ENCODE measurements at regions not wholly inside any gene's neighbourhood (a gene's known extent, or its start where the extent isn't known, plus 50 kb on each side); places are given as distances from the start of the nearest gene placed in this dataset.

DNA sequence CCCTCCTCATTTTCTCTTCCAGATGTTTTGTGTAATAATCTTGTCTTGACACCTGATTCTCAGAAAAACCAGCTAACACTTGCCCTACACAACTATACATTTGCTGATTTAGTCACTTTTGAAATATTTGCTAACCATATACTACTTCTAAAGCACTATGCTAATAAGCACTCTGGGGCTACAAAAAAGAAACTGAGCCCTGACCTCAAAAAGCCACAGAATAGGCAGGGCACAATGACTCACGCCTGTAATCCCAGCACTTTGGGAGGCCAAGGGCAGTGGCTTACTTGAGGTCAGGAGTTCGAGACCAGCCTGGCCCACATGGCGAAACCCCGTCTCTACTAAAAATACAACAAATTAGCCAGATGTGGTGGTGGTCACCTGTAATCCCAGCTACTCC is 266.0 kb downstream of the RAD51AP2 start:
- Histone ChIP-seq H3K27me3 (ENCODE audit: control insufficient read depth in 2 of 2, insufficient read depth in 2 of 2, low read length in 2 of 2) (no peaks in the 10 kb centered on the region), H3K27ac (ENCODE audit: low read depth, low read length) (no peak overlapping the region), H3K9me3 (ENCODE audit: control insufficient read depth in 2 of 3, low read length in 3 of 3) (no peaks in the 10 kb centered on the region), H3K36me3 (ENCODE audit: control insufficient read depth in 2 of 3, insufficient read depth in 3 of 3, low read length in 3 of 3) (no peaks in the 10 kb centered on the region), H3K4me1 (ENCODE audit: control insufficient read depth in 2 of 2, insufficient read depth in 2 of 2, low read length in 2 of 2) (no peaks in the 10 kb centered on the region), H3K4me3 (ENCODE audit: low read length) (no peak overlapping the region)
- Mint-ChIP-seq H3K4me3 (no peak overlapping the region), H3K27ac (no peak overlapping the region), H3K4me1 (no peaks in the 10 kb centered on the region), H3K27me3 (no peaks in the 10 kb centered on the region), H3K36me3 (peaks cover 0 to 3% (median 0%) of the 10 kb centered on the region in 5 donors), H3K9me3 (peaks cover 0 to 17% (median 2%) of the 10 kb centered on the region in 11 donors)
- CTCF ChIA-PET: no interaction called here
- ATAC-seq (no peak), DNase-seq (no peak)
- intact Hi-C loops (cut with micrococcal nuclease): no loop called here
- POLR2A ChIA-PET: no interaction called here

DNA sequence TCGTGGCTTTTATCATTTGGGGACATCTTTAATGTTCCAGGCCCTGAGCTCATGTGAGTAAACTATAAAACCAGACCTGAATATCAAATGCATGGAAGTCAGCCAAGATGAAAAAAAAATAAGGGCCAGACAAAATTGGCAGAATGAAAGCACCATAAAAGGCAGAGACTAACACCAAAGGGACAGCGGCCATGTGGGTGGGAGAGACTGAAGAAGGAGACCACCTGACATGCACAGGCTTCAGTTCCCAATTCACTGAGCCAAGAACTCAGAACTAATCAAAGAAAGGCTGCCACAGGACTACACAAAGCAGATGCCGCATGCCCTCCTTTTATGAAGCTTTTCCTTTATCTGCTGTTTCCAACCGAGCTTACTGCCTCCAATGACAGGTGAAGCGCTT is 267.1 kb downstream of the RAD51AP2 start:
- no peaks in the 10 kb centered on the region for H3K27me3 ChIP-seq (ENCODE audit: control insufficient read depth in 2 of 2, insufficient read depth in 2 of 2, low read length in 2 of 2)
- Mint-ChIP-seq H3K4me3 (no peak overlapping the region), H3K27ac (no peak overlapping the region), H3K27me3 (no peaks in the 10 kb centered on the region), H3K9me3 (peaks cover 0 to 15% (median 2%) of the 10 kb centered on the region in 11 donors), H3K4me1 (no peaks in the 10 kb centered on the region), H3K36me3 (peaks cover 0 to 3% (median 0%) of the 10 kb centered on the region in 5 donors)
- no peaks in the 10 kb centered on the region for H3K9me3 ChIP-seq (ENCODE audit: control insufficient read depth in 2 of 3, low read length in 3 of 3)
- intact Hi-C loops (cut with micrococcal nuclease): no loop called here
- ChIA-PET CTCF (no interaction called here), POLR2A (no interaction called here)
- ATAC-seq (no peak), DNase-seq (no peak)
- H3K27ac ChIP-seq (ENCODE audit: low read depth, low read length): no peak overlapping the region
- no peak overlapping the region for H3K4me3 ChIP-seq (ENCODE audit: low read length)
- H3K4me1 ChIP-seq (ENCODE audit: control insufficient read depth in 2 of 2, insufficient read depth in 2 of 2, low read length in 2 of 2): no peaks in the 10 kb centered on the region
- H3K36me3 ChIP-seq (ENCODE audit: control insufficient read depth in 2 of 3, insufficient read depth in 3 of 3, low read length in 3 of 3): no peaks in the 10 kb centered on the region

DNA sequence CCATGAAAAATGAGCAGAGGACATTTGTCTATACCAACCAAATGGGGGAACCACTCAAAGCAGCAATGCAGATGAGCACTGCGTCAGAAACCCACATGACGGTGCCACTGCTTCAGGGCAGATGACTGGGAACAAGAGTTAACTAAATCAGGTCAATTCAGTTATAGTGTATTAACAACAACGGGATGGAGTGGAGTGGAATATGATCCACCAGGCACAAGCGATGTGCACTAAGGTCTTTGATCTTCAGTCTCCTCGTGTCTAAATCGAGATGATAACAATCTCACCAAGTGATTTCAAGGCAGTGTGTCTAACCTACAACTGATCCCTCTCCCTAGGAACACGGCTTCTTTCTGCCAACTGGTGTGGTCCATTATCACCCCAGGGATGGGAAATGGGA is 269.0 kb downstream of the RAD51AP2 start:
- ChIA-PET CTCF (no interaction called here), POLR2A (no interaction called here)

DNA sequence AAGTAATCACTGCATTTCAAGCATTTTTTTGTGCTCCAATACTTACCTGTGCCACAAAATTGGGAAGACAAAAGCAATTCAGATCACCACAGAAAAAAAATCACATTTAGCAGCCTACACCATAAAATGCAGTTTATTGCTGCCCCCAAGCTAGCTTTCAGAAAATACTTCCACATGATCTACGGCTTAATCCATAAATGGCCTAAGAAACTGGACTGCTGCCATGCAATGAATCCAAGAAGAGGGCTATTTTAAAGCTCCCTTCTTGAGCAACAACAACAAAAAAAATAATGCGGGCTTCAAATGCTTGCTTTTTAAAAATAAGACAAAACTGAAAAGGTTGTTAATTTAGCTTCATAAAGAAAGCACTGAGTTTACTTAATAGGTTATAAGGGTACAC is 272.3 kb downstream of the RAD51AP2 start:
- POLR2A ChIA-PET: no interaction called here
- H3K9me3 Mint-ChIP-seq: peaks cover 0 to 19% (median 3%) of the 10 kb centered on the region in 11 donors

More for the DNA sequence above, 269.0 kb downstream of the RAD51AP2 start:
- ATAC-seq: no peak
- Histone ChIP-seq H3K4me1 (ENCODE audit: control insufficient read depth in 2 of 2, insufficient read depth in 2 of 2, low read length in 2 of 2) (no peaks in the 10 kb centered on the region), H3K9me3 (ENCODE audit: control insufficient read depth in 2 of 3, low read length in 3 of 3) (no peaks in the 10 kb centered on the region), H3K36me3 (ENCODE audit: control insufficient read depth in 2 of 3, insufficient read depth in 3 of 3, low read length in 3 of 3) (no peaks in the 10 kb centered on the region), H3K4me3 (ENCODE audit: low read length) (no peak overlapping the region), H3K27me3 (ENCODE audit: control insufficient read depth in 2 of 2, insufficient read depth in 2 of 2, low read length in 2 of 2) (no peaks in the 10 kb centered on the region), H3K27ac (ENCODE audit: low read depth, low read length) (no peak overlapping the region)
- DNase-seq: no peak
- no peak overlapping the region for H3K4me3 Mint-ChIP-seq
- no peak overlapping the region for H3K27ac Mint-ChIP-seq
- H3K4me1 Mint-ChIP-seq: no peaks in the 10 kb centered on the region
- H3K27me3 Mint-ChIP-seq: no peaks in the 10 kb centered on the region
- H3K36me3 Mint-ChIP-seq: peaks cover 0 to 3% (median 0%) of the 10 kb centered on the region in 5 donors
- intact Hi-C loops (cut with micrococcal nuclease): no loop called here
- H3K9me3 Mint-ChIP-seq: peaks cover 0 to 11% (median 2%) of the 10 kb centered on the region in 11 donors

DNA sequence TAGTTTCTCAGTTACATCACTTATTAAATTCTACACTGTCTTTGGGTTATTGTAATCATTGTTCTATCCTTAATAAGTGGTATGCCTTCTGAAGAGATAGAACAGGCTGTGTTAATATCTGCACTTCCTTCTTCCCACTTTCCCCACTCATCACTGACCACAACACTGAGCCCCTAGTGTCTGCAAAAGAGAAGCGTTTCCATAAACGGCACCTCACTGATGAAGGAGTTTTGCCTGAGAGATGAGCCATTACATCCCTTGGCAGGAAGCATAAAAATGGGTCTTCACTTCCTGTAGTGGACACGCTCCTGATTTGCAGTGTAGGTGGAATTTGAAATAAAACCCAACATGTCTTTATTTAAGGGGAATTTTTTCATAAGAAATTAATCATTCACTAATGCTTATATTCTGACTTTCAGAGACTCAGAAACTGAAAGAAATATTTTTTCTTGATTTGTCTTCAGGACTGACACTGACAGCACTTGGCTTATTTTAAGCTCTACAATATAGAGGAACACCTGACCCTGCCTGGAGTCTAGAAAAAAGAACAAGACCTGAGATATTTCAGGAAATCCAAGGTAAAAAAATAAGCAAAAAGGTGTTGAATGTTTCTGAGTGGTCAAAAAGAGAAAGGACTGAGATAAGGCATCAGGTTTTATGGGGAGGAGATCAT is 275.3 kb downstream of the RAD51AP2 start:
- CTCF ChIA-PET: no interaction called here
- intact Hi-C loops (cut with micrococcal nuclease): no loop called here
- no peaks in the 10 kb centered on the region for H3K4me1 ChIP-seq (ENCODE audit: control insufficient read depth in 2 of 2, insufficient read depth in 2 of 2, low read length in 2 of 2)

More for the DNA sequence above, 272.3 kb downstream of the RAD51AP2 start:
- peaks cover 0 to 3% (median 0%) of the 10 kb centered on the region in 5 donors for H3K36me3 Mint-ChIP-seq
- H3K4me1 Mint-ChIP-seq: no peaks in the 10 kb centered on the region
- no peak overlapping the region for H3K4me3 Mint-ChIP-seq
- ATAC-seq (no peak), DNase-seq (no peak)
- no peaks in the 10 kb centered on the region for H3K36me3 ChIP-seq (ENCODE audit: control insufficient read depth in 2 of 3, insufficient read depth in 3 of 3, low read length in 3 of 3)
- H3K27ac ChIP-seq (ENCODE audit: low read depth, low read length): no peak overlapping the region
- H3K4me3 ChIP-seq (ENCODE audit: low read length): no peak overlapping the region
- no peaks in the 10 kb centered on the region for H3K4me1 ChIP-seq (ENCODE audit: control insufficient read depth in 2 of 2, insufficient read depth in 2 of 2, low read length in 2 of 2)
- H3K27me3 ChIP-seq (ENCODE audit: control insufficient read depth in 2 of 2, insufficient read depth in 2 of 2, low read length in 2 of 2): no peaks in the 10 kb centered on the region
- no peaks in the 10 kb centered on the region for H3K27me3 Mint-ChIP-seq
- CTCF ChIA-PET: no interaction called here
- no peaks in the 10 kb centered on the region for H3K9me3 ChIP-seq (ENCODE audit: control insufficient read depth in 2 of 3, low read length in 3 of 3)
- H3K27ac Mint-ChIP-seq: no peak overlapping the region
- intact Hi-C loops (cut with micrococcal nuclease): no loop called here

DNA sequence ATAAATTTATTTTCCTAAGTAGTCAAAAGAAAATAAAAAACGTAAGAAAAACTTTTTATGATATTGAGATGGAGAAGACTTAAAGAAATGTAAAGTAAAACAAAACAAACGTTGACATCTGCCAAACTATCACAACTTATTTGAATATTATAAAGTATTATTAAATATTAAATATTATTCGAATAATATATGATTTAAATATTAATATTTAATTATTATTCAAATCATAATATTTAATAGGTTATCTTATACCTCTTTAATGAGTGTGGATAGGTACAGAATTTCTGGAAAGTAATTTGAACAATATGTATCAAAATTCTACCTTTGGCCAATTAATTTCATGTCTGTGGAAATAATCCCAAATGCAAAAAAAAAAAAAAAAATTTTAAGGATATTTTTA is 278.7 kb downstream of the RAD51AP2 start:
- H3K27me3 Mint-ChIP-seq: no peaks in the 10 kb centered on the region

More for the DNA sequence above, 275.3 kb downstream of the RAD51AP2 start:
- no peak for ATAC-seq
- Mint-ChIP-seq H3K27ac (no peak overlapping the region), H3K27me3 (no peaks in the 10 kb centered on the region), H3K36me3 (no peaks in the 10 kb centered on the region), H3K4me1 (no peaks in the 10 kb centered on the region), H3K4me3 (no peak overlapping the region), H3K9me3 (peaks cover 0 to 11% (median 0%) of the 10 kb centered on the region in 11 donors)
- Histone ChIP-seq H3K9me3 (ENCODE audit: control insufficient read depth in 2 of 3, low read length in 3 of 3) (no peaks in the 10 kb centered on the region), H3K27ac (ENCODE audit: low read depth, low read length) (no peak overlapping the region), H3K27me3 (ENCODE audit: control insufficient read depth in 2 of 2, insufficient read depth in 2 of 2, low read length in 2 of 2) (no peaks in the 10 kb centered on the region), H3K36me3 (ENCODE audit: control insufficient read depth in 2 of 3, insufficient read depth in 3 of 3, low read length in 3 of 3) (no peaks in the 10 kb centered on the region), H3K4me3 (ENCODE audit: low read length) (no peak overlapping the region)
- POLR2A ChIA-PET: no interaction called here
- no peak for DNase-seq

DNA sequence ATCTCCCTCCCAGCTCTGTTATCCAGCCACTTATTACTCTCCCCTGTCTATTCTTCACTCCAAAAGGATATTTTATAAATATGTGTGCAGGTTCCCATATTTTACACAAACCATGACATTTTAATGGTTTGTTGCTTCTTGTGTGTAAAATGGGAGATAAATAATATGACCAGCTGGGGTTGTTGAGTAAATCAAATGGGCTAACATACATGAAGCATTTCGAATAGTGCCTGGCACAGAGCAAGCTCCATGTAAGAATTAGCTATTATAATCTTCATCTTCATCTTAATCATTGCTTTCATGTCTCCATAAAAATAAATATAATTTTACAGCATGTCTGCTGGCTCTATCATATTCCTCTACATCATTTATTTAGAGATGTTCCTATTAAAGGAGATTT is 283.1 kb downstream of the RAD51AP2 start:
- intact Hi-C loops (cut with micrococcal nuclease): no loop called here
- H3K27me3 ChIP-seq (ENCODE audit: control insufficient read depth in 2 of 2, insufficient read depth in 2 of 2, low read length in 2 of 2): no peaks in the 10 kb centered on the region
- DNase-seq: no peak
- H3K4me3 Mint-ChIP-seq: no peak overlapping the region
- ATAC-seq: no peak
- CTCF ChIA-PET: interaction anchor here (0.7 kb wide), 1 partner anchor 39 kb away, joined by 3 read pairs; no protein-coding TSS in a partner anchor
- H3K4me1 ChIP-seq (ENCODE audit: control insufficient read depth in 2 of 2, insufficient read depth in 2 of 2, low read length in 2 of 2): no peaks in the 10 kb centered on the region
- H3K4me1 Mint-ChIP-seq: no peaks in the 10 kb centered on the region
- H3K9me3 ChIP-seq (ENCODE audit: control insufficient read depth in 2 of 3, low read length in 3 of 3): no peaks in the 10 kb centered on the region
- no peaks in the 10 kb centered on the region for H3K36me3 Mint-ChIP-seq
- H3K36me3 ChIP-seq (ENCODE audit: control insufficient read depth in 2 of 3, insufficient read depth in 3 of 3, low read length in 3 of 3): no peaks in the 10 kb centered on the region
- H3K27me3 Mint-ChIP-seq: no peaks in the 10 kb centered on the region
- H3K27ac ChIP-seq (ENCODE audit: low read depth, low read length): no peak overlapping the region
- H3K9me3 Mint-ChIP-seq: peaks cover 0 to 6% (median 0%) of the 10 kb centered on the region in 11 donors
- POLR2A ChIA-PET: no interaction called here
- no peak overlapping the region for H3K4me3 ChIP-seq (ENCODE audit: low read length)
- no peak overlapping the region for H3K27ac Mint-ChIP-seq

More for the DNA sequence above, 278.7 kb downstream of the RAD51AP2 start:
- ChIA-PET POLR2A (no interaction called here), CTCF (no interaction called here)
- ATAC-seq (no peak), DNase-seq (no peak)
- Histone ChIP-seq H3K27ac (ENCODE audit: low read depth, low read length) (no peak overlapping the region), H3K4me3 (ENCODE audit: low read length) (no peak overlapping the region), H3K27me3 (ENCODE audit: control insufficient read depth in 2 of 2, insufficient read depth in 2 of 2, low read length in 2 of 2) (no peaks in the 10 kb centered on the region), H3K9me3 (ENCODE audit: control insufficient read depth in 2 of 3, low read length in 3 of 3) (no peaks in the 10 kb centered on the region), H3K36me3 (ENCODE audit: control insufficient read depth in 2 of 3, insufficient read depth in 3 of 3, low read length in 3 of 3) (no peaks in the 10 kb centered on the region), H3K4me1 (ENCODE audit: control insufficient read depth in 2 of 2, insufficient read depth in 2 of 2, low read length in 2 of 2) (no peaks in the 10 kb centered on the region)
- H3K36me3 Mint-ChIP-seq: no peaks in the 10 kb centered on the region
- no peak overlapping the region for H3K4me3 Mint-ChIP-seq
- no peaks in the 10 kb centered on the region for H3K4me1 Mint-ChIP-seq
- intact Hi-C loops (cut with micrococcal nuclease): no loop called here
- H3K27ac Mint-ChIP-seq: no peak overlapping the region
- peaks cover 0 to 9% (median 0%) of the 10 kb centered on the region in 11 donors for H3K9me3 Mint-ChIP-seq

Measured in naive thymus-derived CD4-positive, alpha-beta T cell (primary cell).